ENCODE measurements at regions not wholly inside any gene's neighbourhood (a gene's known extent, or its start where the extent isn't known, plus 50 kb on each side); places are given as distances from the start of the nearest gene placed in this dataset.

GRCh38 chr21:20306836-20307235 lies 691.4 kb upstream of the NCAM2 start:
- no peak overlapping the region for H3K4me3 Mint-ChIP-seq
- ChIA-PET CTCF (no interaction called here), POLR2A (no interaction called here)
- no peaks in the 10 kb centered on the region for H3K27me3 Mint-ChIP-seq
- no peak for DNase-seq
- H3K9me3 Mint-ChIP-seq: peaks cover 10% of the 10 kb centered on the region
- H3K27ac Mint-ChIP-seq: no peak overlapping the region
- no peaks in the 10 kb centered on the region for H3K36me3 Mint-ChIP-seq (ENCODE audit: low read depth)
- no peaks in the 10 kb centered on the region for H3K4me1 Mint-ChIP-seq

GRCh38 chr21:20308586-20309315 lies 689.5 kb upstream of the NCAM2 start:
- no peaks in the 10 kb centered on the region for H3K4me1 Mint-ChIP-seq
- POLR2A ChIA-PET: no interaction called here
- H3K27me3 Mint-ChIP-seq: no peaks in the 10 kb centered on the region
- H3K27ac Mint-ChIP-seq: no peak overlapping the region
- DNase-seq: no peak
- CTCF ChIA-PET: no interaction called here
- no peak overlapping the region for H3K4me3 Mint-ChIP-seq
- no peaks in the 10 kb centered on the region for H3K36me3 Mint-ChIP-seq (ENCODE audit: low read depth)
- peaks cover 7% of the 10 kb centered on the region for H3K9me3 Mint-ChIP-seq

GRCh38 chr21:20311234-20311787 lies 686.9 kb upstream of the NCAM2 start:
- Mint-ChIP-seq H3K36me3 (ENCODE audit: low read depth) (no peaks in the 10 kb centered on the region), H3K4me3 (no peak overlapping the region), H3K27me3 (no peaks in the 10 kb centered on the region), H3K4me1 (no peaks in the 10 kb centered on the region), H3K27ac (no peak overlapping the region), H3K9me3 (peaks cover 11% of the 10 kb centered on the region)
- DNase-seq: no peak
- POLR2A ChIA-PET: no interaction called here
- CTCF ChIA-PET: no interaction called here

GRCh38 chr21:20313013-20313412 lies 685.2 kb upstream of the NCAM2 start:
- Mint-ChIP-seq H3K4me1 (no peaks in the 10 kb centered on the region), H3K27me3 (no peaks in the 10 kb centered on the region), H3K36me3 (ENCODE audit: low read depth) (no peaks in the 10 kb centered on the region), H3K27ac (no peak overlapping the region), H3K9me3 (peaks cover 16% of the 10 kb centered on the region), H3K4me3 (no peak overlapping the region)
- DNase-seq: no peak
- ChIA-PET POLR2A (no interaction called here), CTCF (no interaction called here)

- Mint-ChIP-seq H3K27me3 (no peaks in the 10 kb centered on the region), H3K9me3 (peaks cover 12% of the 10 kb centered on the region), H3K4me3 (no peak overlapping the region), H3K4me1 (no peaks in the 10 kb centered on the region), H3K36me3 (ENCODE audit: low read depth) (no peaks in the 10 kb centered on the region), H3K27ac (no peak overlapping the region)
- ChIA-PET CTCF (no interaction called here), POLR2A (no interaction called here)
- no peak for DNase-seq
These were observed 683.2 kb upstream of the NCAM2 start for GRCh38 chr21:20315042-20315441.

- no peaks in the 10 kb centered on the region for H3K36me3 Mint-ChIP-seq (ENCODE audit: low read depth)
- H3K27me3 Mint-ChIP-seq: no peaks in the 10 kb centered on the region
- ChIA-PET POLR2A (no interaction called here), CTCF (no interaction called here)
- H3K27ac Mint-ChIP-seq: no peak overlapping the region
- no peak overlapping the region for H3K4me3 Mint-ChIP-seq
- no peak for DNase-seq
- H3K9me3 Mint-ChIP-seq: peaks cover 18% of the 10 kb centered on the region
- no peaks in the 10 kb centered on the region for H3K4me1 Mint-ChIP-seq
These were observed 668.6 kb upstream of the NCAM2 start for GRCh38 chr21:20329636-20330035.

GRCh38 chr21:20330652-20331051 lies 667.6 kb upstream of the NCAM2 start:
- no peaks in the 10 kb centered on the region for H3K36me3 Mint-ChIP-seq (ENCODE audit: low read depth)
- no peaks in the 10 kb centered on the region for H3K27me3 Mint-ChIP-seq
- DNase-seq: no peak
- H3K4me3 Mint-ChIP-seq: no peak overlapping the region
- CTCF ChIA-PET: no interaction called here
- H3K4me1 Mint-ChIP-seq: no peaks in the 10 kb centered on the region
- peaks cover 15% of the 10 kb centered on the region for H3K9me3 Mint-ChIP-seq
- POLR2A ChIA-PET: no interaction called here
- H3K27ac Mint-ChIP-seq: no peak overlapping the region

- no peak overlapping the region for H3K4me3 Mint-ChIP-seq
- H3K9me3 Mint-ChIP-seq: peaks cover 13% of the 10 kb centered on the region
- POLR2A ChIA-PET: no interaction called here
- no peak overlapping the region for H3K27ac Mint-ChIP-seq
- CTCF ChIA-PET: no interaction called here
- no peaks in the 10 kb centered on the region for H3K27me3 Mint-ChIP-seq
- H3K36me3 Mint-ChIP-seq (ENCODE audit: low read depth): no peaks in the 10 kb centered on the region
- no peak for DNase-seq
- H3K4me1 Mint-ChIP-seq: no peaks in the 10 kb centered on the region
These were observed 663.6 kb upstream of the NCAM2 start for GRCh38 chr21:20334585-20334984.

GRCh38 chr21:20341431-20341830 lies 656.8 kb upstream of the NCAM2 start:
- Mint-ChIP-seq H3K27me3 (no peaks in the 10 kb centered on the region), H3K27ac (no peak overlapping the region), H3K36me3 (ENCODE audit: low read depth) (no peaks in the 10 kb centered on the region), H3K4me3 (no peak overlapping the region), H3K9me3 (peaks cover 9% of the 10 kb centered on the region), H3K4me1 (no peaks in the 10 kb centered on the region)
- no peak for DNase-seq
- CTCF ChIA-PET: no interaction called here
- POLR2A ChIA-PET: no interaction called here

- DNase-seq: no peak
- H3K36me3 Mint-ChIP-seq (ENCODE audit: low read depth): no peaks in the 10 kb centered on the region
- POLR2A ChIA-PET: no interaction called here
- no peak overlapping the region for H3K4me3 Mint-ChIP-seq
- H3K4me1 Mint-ChIP-seq: no peaks in the 10 kb centered on the region
- peaks cover 14% of the 10 kb centered on the region for H3K9me3 Mint-ChIP-seq
- no peaks in the 10 kb centered on the region for H3K27me3 Mint-ChIP-seq
- H3K27ac Mint-ChIP-seq: no peak overlapping the region
- CTCF ChIA-PET: no interaction called here
These were observed 655.0 kb upstream of the NCAM2 start for GRCh38 chr21:20343186-20343585.

- no peak overlapping the region for H3K4me3 Mint-ChIP-seq
- no peak for DNase-seq
- POLR2A ChIA-PET: no interaction called here
- no peak overlapping the region for H3K27ac Mint-ChIP-seq
- peaks cover 23% of the 10 kb centered on the region for H3K9me3 Mint-ChIP-seq
- no peaks in the 10 kb centered on the region for H3K36me3 Mint-ChIP-seq (ENCODE audit: low read depth)
- no peaks in the 10 kb centered on the region for H3K4me1 Mint-ChIP-seq
- H3K27me3 Mint-ChIP-seq: no peaks in the 10 kb centered on the region
- CTCF ChIA-PET: no interaction called here
These were observed 647.1 kb upstream of the NCAM2 start for GRCh38 chr21:20351138-20351537.

- Mint-ChIP-seq H3K9me3 (peaks cover 22% of the 10 kb centered on the region), H3K27ac (no peak overlapping the region), H3K27me3 (no peaks in the 10 kb centered on the region), H3K36me3 (ENCODE audit: low read depth) (no peaks in the 10 kb centered on the region), H3K4me1 (no peaks in the 10 kb centered on the region), H3K4me3 (no peak overlapping the region)
- CTCF ChIA-PET: no interaction called here
- POLR2A ChIA-PET: no interaction called here
- no peak for DNase-seq
These were observed 644.9 kb upstream of the NCAM2 start for GRCh38 chr21:20353351-20353750.

- Mint-ChIP-seq H3K4me1 (no peaks in the 10 kb centered on the region), H3K4me3 (no peak overlapping the region)
These were observed 625.2 kb upstream of the NCAM2 start for GRCh38 chr21:20373031-20373430.

GRCh38 chr21:20377250-20377649 lies 621.0 kb upstream of the NCAM2 start:
- no peak overlapping the region for H3K27ac Mint-ChIP-seq
- H3K4me3 Mint-ChIP-seq: no peak overlapping the region
- H3K36me3 Mint-ChIP-seq (ENCODE audit: low read depth): no peaks in the 10 kb centered on the region
- H3K27me3 Mint-ChIP-seq: no peaks in the 10 kb centered on the region
- POLR2A ChIA-PET: no interaction called here
- no peak for DNase-seq
- H3K9me3 Mint-ChIP-seq: peaks cover 4% of the 10 kb centered on the region
- H3K4me1 Mint-ChIP-seq: no peaks in the 10 kb centered on the region
- CTCF ChIA-PET: no interaction called here

More at GRCh38 chr21:20373031-20373430, 625.2 kb upstream of the NCAM2 start:
- no peak overlapping the region for H3K27ac Mint-ChIP-seq
- no peak for DNase-seq
- POLR2A ChIA-PET: no interaction called here
- no peaks in the 10 kb centered on the region for H3K36me3 Mint-ChIP-seq (ENCODE audit: low read depth)
- CTCF ChIA-PET: no interaction called here
- no peaks in the 10 kb centered on the region for H3K27me3 Mint-ChIP-seq
- peaks cover 9% of the 10 kb centered on the region for H3K9me3 Mint-ChIP-seq

Measured in activated CD4-positive, alpha-beta memory T cell treated with anti-CD3 and anti-CD28 coated beads, Interleukin-2, amount 10 ng/mL, durations not matched to agents 7 days and 5 days (primary cell).